ENCODE measurements at regions not wholly inside any gene's neighbourhood (a gene's known extent, or its start where the extent isn't known, plus 50 kb on each side); places are given as distances from the start of the nearest gene placed in this dataset.
"Not testable (repeated sequence)": the region's sequence is repeated elsewhere in the genome, so short reads cannot be mapped to it uniquely, and the experiment has no call there.

DNA sequence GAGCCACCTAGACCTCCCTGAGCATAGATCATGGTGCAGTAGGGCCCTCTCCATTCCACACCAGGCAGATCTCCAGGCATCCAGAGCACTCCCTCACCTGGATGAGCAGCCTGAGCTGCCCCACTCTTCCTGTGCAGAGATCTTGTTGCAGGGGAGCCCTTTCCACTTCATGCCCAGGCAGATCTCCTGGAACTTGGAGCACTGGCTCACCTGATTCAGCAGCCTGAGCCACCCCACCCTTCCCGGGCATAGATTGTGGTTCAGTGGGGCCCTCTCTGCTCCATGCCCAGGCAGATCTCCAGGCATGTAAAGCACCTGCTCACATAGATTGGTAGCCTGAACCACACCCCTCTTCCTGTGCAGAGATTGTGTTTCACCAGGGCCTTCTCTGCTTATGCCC is 78.0 kb downstream of the SEC16B start:
- no peak for DNase-seq (ENCODE audit: extremely low read depth, low read depth, low spot score)

DNA sequence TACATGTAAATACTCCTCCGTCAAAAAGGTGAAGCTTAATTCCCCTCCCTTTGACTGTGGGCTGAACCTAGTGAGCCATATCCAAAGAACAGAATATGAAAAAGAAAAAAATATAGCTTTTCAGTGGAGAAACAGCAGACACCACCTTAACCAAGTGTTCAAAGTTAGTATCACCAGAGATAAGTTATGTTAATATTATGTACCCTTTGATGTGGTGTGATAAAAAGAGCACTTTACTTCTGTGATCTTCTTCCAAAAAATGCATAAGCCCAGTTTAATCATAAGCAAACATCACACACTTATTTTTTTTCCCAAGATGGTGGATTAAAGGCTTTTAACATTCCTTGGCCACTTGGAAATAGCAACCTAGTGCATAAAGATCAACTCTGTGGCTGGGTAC is 79.4 kb downstream of the SEC16B start:
- no peak for DNase-seq (ENCODE audit: extremely low read depth, low read depth, low spot score)

DNA sequence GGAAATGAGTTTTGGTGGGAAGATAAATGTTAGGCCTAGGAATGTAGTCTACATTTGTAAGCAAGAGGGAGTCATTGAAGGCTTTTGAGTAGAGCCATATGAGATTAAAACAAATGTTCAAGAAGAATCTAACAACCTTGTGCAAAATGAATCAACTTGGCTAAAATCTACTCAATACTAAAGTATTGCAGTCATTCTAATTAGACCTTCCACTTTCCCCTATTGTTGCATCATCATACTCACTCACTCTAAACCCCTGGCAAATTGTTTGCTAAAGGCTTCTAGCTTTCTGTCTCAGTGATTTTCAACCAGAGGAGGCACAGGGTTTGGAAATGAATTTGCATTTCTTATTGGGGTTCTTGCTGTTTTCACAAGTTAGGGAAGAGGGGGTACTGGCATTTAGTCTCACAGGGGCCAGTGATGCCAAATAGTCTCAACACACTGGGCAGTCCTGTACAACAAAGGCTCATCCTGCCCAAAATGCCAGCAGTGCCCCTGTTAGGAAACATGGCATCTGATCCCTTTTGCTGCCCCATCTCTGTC is 85.3 kb downstream of the SEC16B start:
- DNase-seq (ENCODE audit: extremely low read depth, low read depth, low spot score) = no peak

DNA sequence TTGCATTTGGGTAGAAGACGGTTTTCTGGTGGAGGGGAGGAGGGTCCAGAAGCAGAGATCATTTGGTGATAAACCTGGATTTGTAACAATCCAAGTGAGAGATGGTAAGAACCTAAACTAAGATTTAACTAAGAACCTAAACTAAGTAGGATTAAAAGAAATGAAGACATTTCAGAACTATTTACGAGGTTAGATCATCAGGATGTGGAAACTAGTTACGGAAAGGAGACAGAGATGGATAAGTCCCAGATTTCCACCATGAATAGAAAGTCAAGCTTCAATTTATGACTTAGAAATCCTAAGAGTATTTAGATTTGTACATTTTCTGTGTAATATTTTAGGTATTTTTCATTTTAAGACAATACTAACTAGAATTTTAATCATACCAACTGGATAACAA is 86.3 kb downstream of the SEC16B start:
- no peak for DNase-seq (ENCODE audit: extremely low read depth, low read depth, low spot score)

DNA sequence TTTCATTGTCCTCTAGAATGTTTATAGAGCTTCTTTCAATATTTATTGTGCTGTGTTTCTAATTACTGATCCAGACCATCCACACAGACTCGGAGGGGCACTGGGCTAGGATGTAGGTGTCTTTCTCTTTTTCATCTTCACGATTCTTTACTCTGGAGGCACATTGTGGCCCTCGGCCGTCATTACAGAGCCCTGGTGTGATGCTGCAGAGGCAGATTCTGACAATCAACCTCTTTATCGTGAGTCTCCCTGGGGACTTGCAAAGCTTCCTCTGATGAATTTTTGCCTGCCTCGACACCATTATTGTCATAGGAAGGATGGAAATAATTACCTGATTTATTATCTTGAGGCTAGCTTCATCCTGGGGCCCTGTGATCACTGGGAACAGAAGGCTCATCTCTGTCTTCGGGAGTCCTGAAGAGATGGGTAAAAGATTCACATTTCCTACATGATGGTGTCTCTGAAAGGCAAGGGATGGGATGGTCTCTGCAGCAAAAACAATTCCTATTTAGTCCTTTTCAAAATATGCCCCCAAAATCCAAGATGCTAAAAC is 89.4 kb downstream of the SEC16B start:
- no peak for DNase-seq (ENCODE audit: extremely low read depth, low read depth, low spot score)

DNA sequence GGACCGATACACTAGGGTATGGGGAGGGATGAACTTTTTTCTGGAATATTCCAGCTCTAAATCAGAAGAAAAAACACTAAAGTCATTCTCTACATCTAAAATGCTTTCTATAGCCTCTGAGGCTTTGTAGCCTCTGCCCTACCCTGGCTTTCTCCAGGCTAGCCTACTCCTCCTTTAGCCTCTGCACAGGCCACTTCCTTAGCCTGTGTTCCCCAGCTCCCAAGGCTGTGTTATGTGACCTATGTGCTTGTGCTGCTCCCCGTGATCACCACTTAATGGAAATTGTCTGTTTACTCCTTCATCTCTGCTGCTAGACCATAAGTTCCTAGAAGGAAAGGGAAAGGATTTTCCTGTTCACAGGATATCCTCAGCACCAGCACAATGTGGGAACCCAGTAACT is 92.8 kb downstream of the SEC16B start:
- DNase-seq (ENCODE audit: extremely low read depth, low read depth, low spot score) = no peak

DNA sequence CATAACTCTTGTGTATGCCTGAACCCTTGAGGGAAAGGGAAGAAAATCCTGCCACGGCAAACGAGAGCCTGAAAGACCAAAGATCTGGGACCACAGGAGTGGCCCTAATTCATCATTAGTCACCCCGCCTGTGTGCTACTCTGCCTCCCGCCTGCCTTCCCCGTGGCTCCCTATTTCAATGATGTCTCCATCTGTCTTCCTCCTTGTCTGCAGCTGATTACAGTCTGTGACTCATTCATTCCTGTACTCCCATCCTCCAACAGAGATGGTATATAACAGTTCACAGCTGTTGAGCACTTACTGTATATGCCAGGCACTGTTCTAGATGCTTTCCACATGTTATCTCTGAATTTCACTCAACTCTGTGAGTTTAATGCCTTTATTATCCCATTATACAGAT is 96.6 kb downstream of the SEC16B start:
- no peak for DNase-seq (ENCODE audit: extremely low read depth, low read depth, low spot score)

DNA sequence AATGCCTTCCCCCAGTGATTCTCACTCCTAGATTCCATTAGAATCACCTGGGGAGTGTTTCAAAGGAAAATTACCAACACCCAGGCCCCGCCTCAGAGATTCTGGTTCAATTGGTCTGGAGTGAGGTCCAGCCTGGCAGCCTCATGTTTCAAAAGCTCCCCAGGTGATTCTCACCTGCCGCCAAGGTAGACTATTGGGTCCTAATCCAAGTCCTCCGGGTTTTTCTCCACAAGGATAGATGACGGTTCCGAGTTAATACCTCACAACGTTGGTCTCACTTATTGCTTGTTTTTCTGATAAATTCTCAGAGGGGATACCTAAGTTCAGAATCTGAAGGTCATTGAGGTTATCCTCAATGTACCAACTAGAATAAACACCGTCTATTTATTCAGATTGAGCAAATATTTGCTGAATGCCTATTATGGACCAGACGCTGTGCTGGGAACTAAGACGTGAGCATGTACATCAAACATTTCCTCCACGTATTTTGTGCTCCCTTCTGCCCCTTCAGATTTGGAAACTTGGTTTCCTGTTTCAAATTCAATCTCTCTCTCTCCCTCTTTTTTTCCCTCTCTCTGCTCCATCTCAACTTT is 97.5 kb downstream of the SEC16B start:
- DNase-seq (ENCODE audit: extremely low read depth, low read depth, low spot score) = no peak

DNA sequence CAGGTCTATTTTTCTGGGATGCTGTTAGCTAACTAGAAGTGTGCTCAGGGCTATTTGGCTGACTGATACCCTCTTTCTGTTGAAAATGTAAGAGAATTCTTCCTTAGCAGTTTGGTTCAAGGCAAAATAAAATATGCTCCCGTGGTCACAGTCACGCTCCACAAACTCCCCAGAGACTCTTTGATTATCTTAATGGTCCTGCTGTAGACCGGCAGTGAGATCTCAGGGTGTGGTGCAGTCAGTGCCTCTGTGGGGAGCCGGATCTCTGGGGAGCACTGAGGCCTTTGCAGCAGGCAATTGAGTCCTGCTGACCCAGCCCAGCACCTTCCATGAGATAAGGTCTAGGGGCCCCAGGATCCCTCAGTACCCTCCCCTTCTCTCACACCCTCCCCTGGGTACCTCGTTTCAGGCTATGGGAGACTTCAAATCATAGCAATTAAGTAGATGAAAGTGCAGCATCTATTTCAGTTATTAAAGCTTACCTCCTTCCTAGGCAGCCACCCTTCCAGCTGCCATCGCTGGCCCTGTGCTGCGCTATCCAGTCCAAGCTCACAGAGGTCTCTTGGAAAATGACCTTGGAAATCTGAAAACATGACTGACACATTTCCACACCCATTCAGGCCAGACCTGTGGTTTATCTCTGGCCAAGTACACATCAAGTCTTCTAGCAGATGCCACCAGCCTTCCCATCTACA is 98.1 kb downstream of the SEC16B start:
- DNase-seq (ENCODE audit: extremely low read depth, low read depth, low spot score) = no peak

DNA sequence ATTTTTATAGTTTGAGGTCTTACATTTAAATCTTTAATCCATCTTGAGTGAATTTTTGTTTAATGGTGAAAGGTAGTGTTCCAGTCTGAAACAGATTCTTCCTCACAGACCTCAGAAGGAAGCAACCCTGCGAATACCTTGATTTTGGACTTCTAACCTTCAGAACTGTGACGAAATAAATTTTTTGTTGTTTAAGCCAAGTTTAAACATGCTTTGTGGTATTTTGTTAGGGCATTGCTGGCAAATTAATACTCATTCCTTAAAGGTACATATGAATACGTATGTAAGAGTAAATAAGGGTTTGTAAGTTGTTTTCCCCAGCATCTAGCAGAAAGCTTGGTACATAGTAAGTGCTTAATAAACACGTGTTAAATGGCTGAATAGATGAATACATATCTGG is 100.3 kb downstream of the SEC16B start:
- no peak for DNase-seq (ENCODE audit: extremely low read depth, low read depth, low spot score)

DNA sequence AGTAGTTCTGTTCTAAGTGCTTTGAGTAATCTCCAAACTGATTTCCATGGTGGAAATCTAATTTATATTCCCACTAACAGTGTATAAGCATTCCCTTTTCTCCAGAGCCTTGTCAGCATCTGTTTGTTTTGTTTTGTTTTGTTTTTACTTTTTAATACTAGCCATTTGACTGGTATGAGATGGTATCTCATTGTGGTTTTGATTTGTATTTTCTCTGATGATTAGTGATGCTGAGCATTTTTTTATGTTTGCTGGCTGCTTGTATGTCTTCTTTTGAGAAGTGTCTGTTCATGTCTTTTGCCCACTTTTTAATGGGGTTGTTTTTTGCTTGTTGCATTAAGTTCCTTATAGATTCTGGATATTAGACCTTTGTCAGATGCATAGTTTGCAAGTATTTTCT is 100.8 kb downstream of the SEC16B start:
- not testable (repeated sequence) for DNase-seq (ENCODE audit: extremely low read depth, low read depth, low spot score)

DNA sequence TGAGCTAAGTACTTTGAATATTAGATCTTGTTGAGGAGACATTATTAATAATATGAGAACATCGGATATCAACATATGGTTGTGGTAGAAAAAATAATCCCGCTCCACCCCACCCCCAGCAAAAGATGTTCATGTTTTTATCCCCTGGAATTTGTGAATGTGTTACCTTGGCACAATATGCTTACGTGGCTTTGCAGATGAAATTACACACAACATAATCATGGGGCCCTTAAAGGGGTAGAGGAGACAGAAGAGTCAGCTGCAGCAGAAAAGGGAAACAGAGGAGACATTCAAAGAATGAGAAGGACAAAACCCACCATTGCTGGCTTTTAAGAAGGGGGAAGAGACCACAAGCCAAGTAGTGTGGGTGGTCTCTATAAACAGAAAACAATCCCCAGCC is 104.1 kb downstream of the SEC16B start:
- DNase-seq (ENCODE audit: extremely low read depth, low read depth, low spot score) = no peak

DNA sequence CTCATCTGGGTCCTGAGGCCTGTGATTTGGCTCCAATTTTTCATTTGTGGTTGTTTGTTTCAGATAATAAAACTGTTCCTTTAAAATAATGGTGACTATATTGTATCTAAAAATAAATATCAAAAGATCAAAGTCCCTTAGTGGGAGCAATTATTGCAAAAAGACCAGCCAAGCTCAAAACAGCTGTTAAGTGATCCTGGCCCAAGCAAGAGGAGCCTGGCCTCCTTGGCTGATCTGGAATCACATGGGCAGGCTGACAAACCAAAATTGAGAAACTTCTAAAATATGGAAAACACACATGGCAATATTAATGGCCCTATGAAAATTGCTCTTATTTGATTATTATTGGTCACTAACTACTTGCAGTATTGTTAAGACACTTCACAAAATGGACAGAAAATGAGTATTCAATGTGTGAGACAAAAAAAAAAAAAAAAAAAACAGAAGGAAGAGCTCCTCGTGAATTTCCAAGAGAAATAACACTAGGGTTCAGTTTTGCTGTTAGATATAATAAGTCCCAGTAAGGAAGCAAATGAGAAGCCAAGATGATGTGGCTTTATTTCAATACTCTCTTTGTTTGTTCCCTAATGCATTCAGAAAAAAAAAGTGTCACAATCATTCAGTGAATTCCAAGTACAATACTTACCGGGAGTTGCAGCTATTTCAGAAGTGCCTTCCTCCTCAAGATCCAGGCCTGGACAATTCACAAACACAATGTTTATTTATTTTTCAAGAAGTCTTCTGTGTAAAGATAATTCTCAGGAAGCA is 105.1 kb downstream of the SEC16B start:
- no peak for DNase-seq (ENCODE audit: extremely low read depth, low read depth, low spot score)

DNA sequence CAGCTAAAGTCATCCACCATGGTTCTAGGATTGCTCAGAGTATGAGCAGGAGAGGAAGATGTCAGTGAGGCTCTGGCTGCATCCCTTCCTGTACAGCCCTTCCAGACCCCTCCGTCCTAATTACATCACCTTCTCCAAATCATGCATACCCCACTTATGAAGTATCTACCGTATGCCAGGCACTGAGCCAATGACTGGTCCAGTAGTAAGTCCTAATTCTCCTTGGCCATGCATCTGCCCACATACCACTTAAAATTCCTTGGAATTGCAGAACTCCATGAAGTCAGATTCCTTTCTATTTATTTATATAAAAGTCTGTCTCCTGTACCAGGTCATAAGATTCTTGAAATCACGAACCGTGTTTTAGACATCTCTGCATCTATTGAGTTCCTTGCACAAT is 106.1 kb downstream of the SEC16B start:
- no peak for DNase-seq (ENCODE audit: extremely low read depth, low read depth, low spot score)

DNA sequence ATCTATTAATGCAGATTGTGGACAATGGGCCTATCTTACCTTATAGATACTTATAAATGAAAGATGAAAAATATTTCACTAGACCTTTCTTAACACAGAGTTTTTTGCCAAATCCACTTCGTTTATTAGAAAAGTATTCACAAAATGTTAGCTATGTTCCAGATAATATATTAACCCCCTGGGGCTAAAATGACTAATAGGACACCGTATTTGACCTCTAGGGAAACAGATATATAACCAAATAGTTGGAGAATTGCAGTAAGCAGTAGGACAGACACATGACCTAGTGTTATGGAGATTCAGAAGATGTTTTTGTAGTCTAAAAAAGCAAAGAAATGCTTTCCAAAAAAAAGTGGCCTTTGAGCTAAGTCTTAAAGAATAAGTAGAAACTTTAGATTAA is 106.9 kb downstream of the SEC16B start:
- DNase-seq (ENCODE audit: extremely low read depth, low read depth, low spot score) = no peak

DNA sequence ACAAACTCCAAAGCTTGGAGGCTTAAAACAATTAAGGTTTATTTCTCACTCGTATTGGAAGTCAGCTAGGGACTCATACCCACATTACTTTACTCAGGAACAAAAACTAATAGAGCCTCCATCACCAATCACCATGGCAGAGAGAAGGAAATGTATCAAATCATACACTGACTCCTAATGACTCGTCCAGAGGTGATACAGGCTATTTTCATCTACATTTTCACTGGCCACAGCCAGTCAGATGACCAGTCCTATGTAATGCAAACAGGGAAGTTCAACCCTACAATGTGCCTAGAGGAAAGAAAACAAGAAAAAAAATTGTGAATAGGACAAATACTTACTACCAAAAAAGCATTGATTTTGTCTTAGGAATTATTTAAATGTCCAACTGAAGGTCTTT is 110.3 kb downstream of the SEC16B start:
- no peak for DNase-seq (ENCODE audit: extremely low read depth, low read depth, low spot score)

DNA sequence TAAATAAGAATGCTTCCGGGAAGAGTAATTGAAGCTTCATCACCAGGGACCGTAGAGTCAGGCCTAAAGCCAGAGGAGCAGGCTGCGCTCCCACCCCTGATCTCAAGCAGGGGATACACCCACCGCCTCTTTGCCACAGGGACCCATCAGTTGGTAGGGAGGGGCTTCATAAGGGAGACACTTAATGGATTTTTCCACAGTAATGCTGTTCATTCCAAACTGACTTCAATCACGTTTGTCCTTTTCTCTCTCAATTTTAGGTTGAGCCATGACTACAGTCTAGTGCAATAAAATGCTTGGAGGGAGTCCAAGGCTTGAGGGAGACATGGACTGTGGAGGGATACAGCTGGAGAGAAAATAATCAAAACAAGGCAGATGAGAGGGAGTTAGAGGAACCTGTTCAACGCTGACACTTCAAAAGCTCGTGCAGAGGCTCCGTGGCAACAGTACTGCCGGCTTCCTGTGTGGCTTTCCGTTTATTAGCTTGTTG is 111.5 kb downstream of the SEC16B start:
- no peak for DNase-seq (ENCODE audit: extremely low read depth, low read depth, low spot score)

DNA sequence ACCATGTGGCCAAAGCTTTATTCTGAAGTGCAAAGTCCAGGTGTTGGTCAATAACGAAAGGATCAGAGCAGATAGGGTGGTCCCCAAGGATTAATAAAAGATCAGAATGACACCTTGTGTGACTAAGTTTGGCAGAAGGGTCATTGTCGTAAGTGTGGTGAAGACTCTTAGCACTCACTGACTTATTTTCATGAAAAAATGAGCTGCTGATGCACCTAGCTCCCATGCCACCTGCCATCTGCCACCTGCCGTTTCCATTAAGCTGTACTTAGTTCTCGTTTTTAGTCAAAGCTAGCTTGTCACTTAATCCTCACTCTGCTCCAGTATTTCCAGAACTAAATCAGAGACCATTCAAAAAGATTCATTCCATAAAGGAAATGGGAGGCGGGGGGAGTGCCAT is 112.6 kb downstream of the SEC16B start:
- no peak for DNase-seq (ENCODE audit: extremely low read depth, low read depth, low spot score)

DNA sequence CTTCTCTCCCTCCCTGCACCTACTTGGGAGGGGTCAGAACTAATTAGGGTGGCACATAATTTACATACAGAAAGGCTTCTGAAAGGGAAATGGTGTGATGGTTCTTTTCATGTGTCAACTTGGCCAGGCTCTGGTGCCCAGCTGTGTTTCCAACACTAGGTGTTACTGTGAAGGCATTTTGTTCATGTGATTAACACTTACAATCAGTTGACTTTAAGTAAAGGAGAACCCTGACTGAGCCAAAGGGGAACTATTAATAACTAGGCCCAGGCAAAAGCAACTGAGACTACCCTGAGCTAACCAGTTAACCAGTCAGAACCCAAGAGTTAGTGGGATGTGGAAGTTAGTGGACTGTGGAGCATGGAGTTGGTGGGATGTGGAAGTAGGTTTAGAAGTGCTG is 114.9 kb downstream of the SEC16B start:
- DNase-seq (ENCODE audit: extremely low read depth, low read depth, low spot score) = no peak

DNA sequence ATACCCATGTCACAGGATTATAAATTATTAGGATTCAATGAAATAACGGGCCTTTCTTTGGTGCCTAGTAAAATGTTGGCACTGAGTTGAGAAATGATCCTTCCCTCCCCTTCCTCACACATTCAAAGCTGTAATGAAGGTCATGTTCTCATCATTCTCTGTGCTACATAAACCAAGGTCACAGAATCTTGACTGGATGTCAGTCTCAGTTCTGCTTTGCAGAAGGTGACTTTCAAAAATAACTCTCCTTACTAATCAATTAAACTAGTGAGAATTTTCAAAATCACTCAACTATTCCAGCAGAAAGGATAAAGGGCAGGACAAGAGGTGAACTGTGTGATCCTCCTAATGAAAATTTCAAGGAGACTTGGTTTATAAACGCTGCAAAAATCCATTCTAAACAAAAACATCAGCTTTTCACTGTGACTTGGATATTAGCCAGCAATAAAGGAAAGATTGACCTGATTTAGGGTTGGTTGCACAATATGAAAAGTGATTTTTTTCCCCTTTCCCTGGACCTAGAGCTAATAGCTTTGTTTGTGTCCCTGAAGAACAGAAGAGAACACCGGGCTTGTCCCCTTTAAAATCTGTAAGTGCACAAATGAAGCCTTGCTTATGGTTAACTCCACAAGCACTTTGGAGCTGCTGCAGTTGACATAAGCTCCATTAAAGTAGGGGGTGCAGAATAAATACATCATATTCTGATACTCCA is 120.1 kb downstream of the SEC16B start:
- no peak for DNase-seq (ENCODE audit: extremely low read depth, low read depth, low spot score)

DNA sequence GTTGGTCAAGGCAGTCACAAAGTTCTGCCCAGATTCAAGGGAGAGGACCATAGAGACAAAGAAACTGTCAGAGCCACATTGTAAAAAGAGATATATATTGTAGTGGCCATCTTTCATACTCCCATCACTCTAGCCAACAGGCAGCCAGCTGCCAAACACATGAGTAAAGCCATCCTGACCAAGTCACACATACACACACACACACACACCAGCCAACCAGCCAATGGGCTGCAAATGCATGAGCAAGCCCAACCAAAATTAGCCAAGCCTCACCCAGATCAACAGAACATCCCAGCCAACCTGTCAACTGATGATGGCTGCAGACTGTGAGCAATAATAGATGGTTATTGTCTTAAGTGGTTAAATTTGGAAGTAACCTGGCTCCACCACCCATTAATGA is 120.7 kb downstream of the SEC16B start:
- DNase-seq (ENCODE audit: extremely low read depth, low read depth, low spot score) = no peak
